Liver (tissue), 8 donors: ENCODE measurements at regions not wholly inside any gene's neighbourhood (a gene's known extent, or its start where the extent isn't known, plus 50 kb on each side); places are given as distances from the start of the nearest gene placed in this dataset.

Experiments
- DNase-seq: peaks from one replicate; pipeline ENCODE4 v3.0.0-alpha.2; 2017; ENCODE audit warnings: low spot score
- H3K27ac ChIP-seq, 2 donors: one replicate each; pipeline ENCODE4 v1.7.0; 2013; ENCODE audit warnings: inconsistent platforms in 2 of 2, low read length in 2 of 2, control low read depth in 1 of 2, low read depth in 1 of 2, mild to moderate bottlenecking in 1 of 2
- H3K27me3 ChIP-seq, 4 donors: one replicate each; pipeline versions ENCODE4 v1.6.1 to v1.7.0; 2013; ENCODE audit warnings: low read length in 3 of 4, inconsistent platforms in 1 of 4, mild to moderate bottlenecking in 1 of 4, moderate library complexity in 1 of 4; ENCODE audit not compliant: control insufficient read depth in 4 of 4, insufficient read depth in 4 of 4
- H3K36me3 ChIP-seq, 4 donors: one replicate each; pipeline versions ENCODE4 v1.6.1 to v1.7.0; 2013; ENCODE audit warnings: low read length in 3 of 4, mild to moderate bottlenecking in 3 of 4, low read depth in 1 of 4, moderate library complexity in 1 of 4; ENCODE audit not compliant: control insufficient read depth in 4 of 4, insufficient read depth in 3 of 4
- H3K4me1 ChIP-seq, 4 donors: one replicate each; pipeline versions ENCODE4 v1.6.1 to v1.7.0; 2013; ENCODE audit warnings: low read length in 3 of 4, mild to moderate bottlenecking in 3 of 4, moderate library complexity in 1 of 4; ENCODE audit not compliant: control insufficient read depth in 4 of 4, insufficient read depth in 4 of 4
- H3K4me3 ChIP-seq, 3 donors: one replicate each; pipeline versions ENCODE4 v1.6.1 to v1.7.0; 2013; ENCODE audit warnings: low read length in 3 of 3, control low read depth in 1 of 3, low read depth in 1 of 3, mild to moderate bottlenecking in 1 of 3
- H3K9ac ChIP-seq, 2 donors: one replicate each; pipeline ENCODE4 v1.7.0; 2013; ENCODE audit warnings: low read length in 2 of 2, mild to moderate bottlenecking in 2 of 2, moderate library complexity in 2 of 2, control low read depth in 1 of 2, low read depth in 1 of 2
- H3K9me3 ChIP-seq, 4 donors: one replicate each; pipeline versions ENCODE4 v1.6.1 to v1.7.0; 2013; ENCODE audit warnings: low read length in 3 of 4; ENCODE audit not compliant: control insufficient read depth in 4 of 4
- ATF3 ChIP-seq: IDR thresholded peaks from 2 replicates; pipeline ENCODE4 v1.6.1; 2016; ENCODE audit warnings: antibody characterized with exemption
- CTCF ChIP-seq: fragments of 150-350 bp; IDR thresholded peaks from 2 replicates; pipeline ENCODE4 v1.5.1; 2017; ENCODE audit warnings: improper control_type of control experiment, low read depth, low read length; ENCODE audit not compliant: missing input control
- EGR1 ChIP-seq, 2 donors: IDR thresholded peaks; 2 replicates each; pipeline ENCODE4 v1.6.1; 2016 to 2018; ENCODE audit warnings: antibody characterized with exemption in 2 of 2, low read depth in 2 of 2
- FOXA1 ChIP-seq: IDR thresholded peaks from 2 replicates; pipeline ENCODE4 v1.6.1; 2016; ENCODE audit warnings: antibody characterized with exemption
- FOXA2 ChIP-seq: IDR thresholded peaks from 2 replicates; pipeline ENCODE4 v1.6.1; 2016; ENCODE audit warnings: antibody characterized with exemption
- GABPA ChIP-seq, 2 donors: IDR thresholded peaks in 1 of 2; conservative IDR thresholded peaks in 1 of 2; 2 replicates each; pipeline ENCODE4 v1.6.1; 2016; ENCODE audit warnings: antibody characterized with exemption in 2 of 2, mild to moderate bottlenecking in 1 of 2, moderate library complexity in 1 of 2
- HNF4A ChIP-seq, 2 donors: conservative IDR thresholded peaks; 2 replicates each; pipeline ENCODE4 v1.6.1; 2016; ENCODE audit warnings: antibody characterized with exemption in 2 of 2, mild to moderate bottlenecking in 2 of 2
- HNF4G ChIP-seq: IDR thresholded peaks from 2 replicates; pipeline ENCODE4 v1.6.1; 2016; ENCODE audit warnings: antibody characterized with exemption
- JUND ChIP-seq, 2 donors: IDR thresholded peaks; 2 replicates each; pipeline ENCODE4 v1.6.1; 2016; ENCODE audit warnings: antibody characterized with exemption in 2 of 2
- MAX ChIP-seq: IDR thresholded peaks from 2 replicates; pipeline ENCODE4 v1.6.1; 2016; ENCODE audit warnings: antibody characterized with exemption
- NR2F2 ChIP-seq: IDR thresholded peaks from 2 replicates; pipeline ENCODE4 v1.6.1; 2016; ENCODE audit warnings: antibody characterized with exemption
- RAD21 ChIP-seq, 2 donors: IDR thresholded peaks; 2 replicates each; pipeline ENCODE4 v1.6.1; 2016; ENCODE audit warnings: antibody characterized with exemption in 2 of 2, mild to moderate bottlenecking in 2 of 2
- REST ChIP-seq: IDR thresholded peaks from 2 replicates; pipeline ENCODE4 v1.6.1; 2016; ENCODE audit warnings: antibody characterized with exemption, mild to moderate bottlenecking
- RXRA ChIP-seq, 2 donors: IDR thresholded peaks; 2 replicates each; pipeline ENCODE4 v1.6.1; 2017 to 2018; ENCODE audit warnings: antibody characterized with exemption in 2 of 2, mild to moderate bottlenecking in 1 of 2
- SP1 ChIP-seq: IDR thresholded peaks from 2 replicates; pipeline ENCODE4 v1.6.1; 2018; ENCODE audit warnings: antibody characterized with exemption, mild to moderate bottlenecking
- TAF1 ChIP-seq: conservative IDR thresholded peaks from 2 replicates; pipeline ENCODE4 v1.6.1; 2016; ENCODE audit warnings: antibody characterized with exemption, mild to moderate bottlenecking
- YY1 ChIP-seq: IDR thresholded peaks from 2 replicates; pipeline ENCODE4 v1.6.1; 2016; ENCODE audit warnings: antibody characterized with exemption, mild to moderate bottlenecking
- ZBTB33 ChIP-seq: IDR thresholded peaks from 2 replicates; pipeline ENCODE4 v1.6.1; 2016; ENCODE audit warnings: antibody characterized with exemption
- WGBS: extraction: QIAGEN DNeasy Blood & Tissue Kit; methylation state at CpG from one replicate; pipeline ENCODE4 v1.1.7; 2013; 5-methylcytosine and 5-hydroxymethylcytosine counted together
- donor health status: healthy.
- donor health status: healthy.
- donor health status: healthy.
- donor health status: healthy.
- donor health status: healthy.

GRCh38 chr5:90144625-90145327, 264.8 kb downstream of the CETN3 start:
- no peaks in the 10 kb centered on the region for H3K36me3 ChIP-seq
- 88% methylated on average over 6 of the region's 6 CpGs for WGBS
- no peaks in the 10 kb centered on the region for H3K4me1 ChIP-seq
- no peak for TF ChIP-seq REST
- no peak for TF ChIP-seq HNF4G
- no peak for TF ChIP-seq HNF4A (conservative IDR thresholded peaks at IDR 0.05)
- TF ChIP-seq SP1 = no peak
- no peak for TF ChIP-seq RAD21 (IDR thresholded peaks at IDR 0.05)
- TF ChIP-seq EGR1 (IDR thresholded peaks at IDR 0.05; ENCODE audit: low read depth in 2 of 2) = no peak
- TF ChIP-seq ATF3 = no peak
- TF ChIP-seq FOXA2 = no peak
- TF ChIP-seq MAX = no peak
- TF ChIP-seq FOXA1 = no peak
- TF ChIP-seq YY1 = no peak
- no peak for TF ChIP-seq GABPA (IDR thresholded peaks at IDR 0.05 in 1 of 2, conservative IDR thresholded peaks at IDR 0.05 in 1 of 2)
- no peak for TF ChIP-seq NR2F2
- no peak for TF ChIP-seq CTCF
- TF ChIP-seq ZBTB33 = no peak
- no peak for TF ChIP-seq TAF1
- TF ChIP-seq JUND (IDR thresholded peaks at IDR 0.05) = no peak
- no peak for TF ChIP-seq RXRA (IDR thresholded peaks at IDR 0.05)
- no peaks in the 10 kb centered on the region for H3K27me3 ChIP-seq
- H3K27ac ChIP-seq = no peak overlapping the region
- no peaks in the 10 kb centered on the region for H3K9me3 ChIP-seq
- no peak overlapping the region for H3K9ac ChIP-seq
- no peak for DNase-seq
- H3K4me3 ChIP-seq = no peak overlapping the region
